SU-DHL-6 (cell line): ENCODE measurements at regions not wholly inside any gene's neighbourhood (a gene's known extent, or its start where the extent isn't known, plus 50 kb on each side); places are given as distances from the start of the nearest gene placed in this dataset.

Source experiments
- H2AFZ ChIP-seq: fragments of 200-600 bp; sonication (generic); 2 replicates; pipeline ENCODE4 v1.6.1; 2014; ENCODE audit warnings: low read depth, mild to moderate bottlenecking, moderate library complexity, mixed read lengths, antibody characterized with exemption, low read length; ENCODE audit not compliant: severe bottlenecking
- H3F3A ChIP-seq: fragments of 200-600 bp; shearing (Covaris generic); 2 replicates; pipeline ENCODE4 v1.6.0; 2016; ENCODE audit warnings: antibody characterized with exemption, mild to moderate bottlenecking; ENCODE audit not compliant: insufficient read depth
- H3K27ac ChIP-seq: fragments of 200-600 bp; sonication (generic); 2 replicates; pipeline ENCODE4 v1.5.1; 2016; ENCODE audit warnings: low read depth, mild to moderate bottlenecking, low read length, moderate library complexity, mixed read lengths
- H3K27me3 ChIP-seq: fragments of 200-600 bp; sonication (generic), shearing (Covaris generic); 2 replicates; pipeline ENCODE4 v1.6.0; 2014; ENCODE audit warnings: mild to moderate bottlenecking, low read length
- H3K36me3 ChIP-seq: fragments of 200-600 bp; sonication (generic); 2 replicates; pipeline ENCODE4 v1.6.1; 2014; ENCODE audit warnings: mild to moderate bottlenecking, low read length, mixed read lengths
- H3K4me2 ChIP-seq: fragments of 300-600, 200-600 bp; shearing (Covaris generic), sonication (generic); 2 replicates; pipeline ENCODE4 v1.6.0; 2014; ENCODE audit warnings: low read length, low read depth, mild to moderate bottlenecking; ENCODE audit not compliant: poor library complexity, severe bottlenecking
- H3K4me3 ChIP-seq: fragments of 200-600 bp; sonication (generic); 2 replicates; pipeline ENCODE4 v1.5.1; 2014; ENCODE audit warnings: antibody characterized with exemption, low read length, mild to moderate bottlenecking, mixed read lengths; ENCODE audit not compliant: insufficient read depth, poor library complexity, severe bottlenecking
- H3K79me2 ChIP-seq: fragments of 200-600 bp; sonication (generic); 2 replicates; pipeline ENCODE4 v1.6.1; 2014; ENCODE audit warnings: mild to moderate bottlenecking, low read length, moderate library complexity; ENCODE audit not compliant: insufficient read depth
- H3K9ac ChIP-seq: fragments of 200-600 bp; sonication (generic); 2 replicates; pipeline ENCODE4 v1.7.0; 2014; ENCODE audit warnings: mild to moderate bottlenecking, low read length
- H3K9me2 ChIP-seq: fragments of 200-600 bp; sonication (generic); replicated peaks from 2 replicates; pipeline ENCODE4 v1.6.1; 2014; ENCODE audit warnings: low read length; ENCODE audit not compliant: insufficient read depth
- H3K9me3 ChIP-seq: fragments of 200-600 bp; sonication (generic); 2 replicates; pipeline ENCODE4 v1.6.1; 2014; ENCODE audit warnings: low read length, mixed read lengths; ENCODE audit not compliant: insufficient read depth
- H4K20me1 ChIP-seq: fragments of 200-600 bp; sonication (generic); 2 replicates; pipeline ENCODE4 v1.6.1; 2014; ENCODE audit warnings: low read depth, mild to moderate bottlenecking, antibody characterized with exemption, low read length, moderate library complexity, mixed read lengths
- EZH2phosphoT487 ChIP-seq: fragments of 200-600 bp; sonication (generic), shearing (Covaris generic); conservative IDR thresholded peaks from 2 replicates; pipeline ENCODE4 v1.6.1; 2018; ENCODE audit warnings: mild to moderate bottlenecking, antibody characterized with exemption, low read length, moderate library complexity, mixed read lengths
- TF ChIP-seq, protein P1 (sequence below): fragments of 200-600 bp; sonication (generic); IDR thresholded peaks from one replicate; pipeline ENCODE4 v1.5.1; 2017; ENCODE audit warnings: antibody characterized with exemption, mild to moderate bottlenecking, low read length, moderate library complexity; ENCODE audit not compliant: insufficient read depth, poor library complexity, severe bottlenecking

DNA sequence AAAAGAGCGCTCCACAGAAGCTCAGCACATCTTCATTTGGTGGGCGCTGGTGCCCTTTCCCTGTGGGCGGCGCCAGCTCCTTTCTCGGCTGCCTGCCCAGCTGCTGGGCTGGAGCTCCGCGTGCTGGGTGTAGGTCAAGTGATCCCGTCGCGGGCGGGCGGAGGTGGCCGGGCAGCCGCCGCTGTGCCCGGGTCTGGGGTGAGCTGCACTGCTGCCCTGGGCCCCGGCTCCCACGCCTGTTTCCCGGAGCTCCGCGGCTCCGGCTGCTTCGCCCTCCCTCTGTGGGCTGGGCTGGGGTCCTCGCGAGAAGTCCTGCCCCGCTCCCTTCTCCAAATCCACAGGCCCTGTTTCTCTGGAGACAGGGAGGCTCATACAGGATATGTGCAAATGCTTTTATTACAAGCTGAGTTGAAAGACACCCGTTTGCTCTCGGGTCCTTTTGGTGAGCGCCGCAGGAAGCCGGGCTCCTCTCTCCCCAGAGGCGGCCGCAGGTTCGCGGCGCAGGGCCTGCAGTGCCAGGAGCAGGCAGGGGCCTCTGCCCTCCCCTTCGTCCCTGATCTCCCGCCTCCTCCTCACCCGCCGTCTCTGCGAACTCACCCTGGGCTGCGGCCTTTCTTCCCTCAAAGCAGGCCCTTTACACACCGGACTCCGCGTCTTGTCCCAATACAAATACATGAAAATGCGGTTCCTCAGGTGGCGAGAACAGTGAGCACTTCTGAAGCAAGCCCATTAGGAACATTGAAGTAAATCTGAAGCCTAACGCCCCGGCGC lies 67.8 kb upstream of the CAPRIN2 start:
- Histone ChIP-seq H3K27ac (no peak overlapping the region), H3K9ac (no peak overlapping the region), H3K27me3 (no peaks in the 10 kb centered on the region), H3K4me3 (no peak overlapping the region), H3K36me3 (no peaks in the 10 kb centered on the region), H4K20me1 (no peaks in the 10 kb centered on the region), H3K9me3 (no peaks in the 10 kb centered on the region), H2AFZ (no peak overlapping the region), H3K79me2 (no peaks in the 10 kb centered on the region), H3K9me2 (no peaks in the 10 kb centered on the region), H3F3A (no peaks in the 10 kb centered on the region), H3K4me2 (no peak overlapping the region)
- TF ChIP-seq, protein P1, sequence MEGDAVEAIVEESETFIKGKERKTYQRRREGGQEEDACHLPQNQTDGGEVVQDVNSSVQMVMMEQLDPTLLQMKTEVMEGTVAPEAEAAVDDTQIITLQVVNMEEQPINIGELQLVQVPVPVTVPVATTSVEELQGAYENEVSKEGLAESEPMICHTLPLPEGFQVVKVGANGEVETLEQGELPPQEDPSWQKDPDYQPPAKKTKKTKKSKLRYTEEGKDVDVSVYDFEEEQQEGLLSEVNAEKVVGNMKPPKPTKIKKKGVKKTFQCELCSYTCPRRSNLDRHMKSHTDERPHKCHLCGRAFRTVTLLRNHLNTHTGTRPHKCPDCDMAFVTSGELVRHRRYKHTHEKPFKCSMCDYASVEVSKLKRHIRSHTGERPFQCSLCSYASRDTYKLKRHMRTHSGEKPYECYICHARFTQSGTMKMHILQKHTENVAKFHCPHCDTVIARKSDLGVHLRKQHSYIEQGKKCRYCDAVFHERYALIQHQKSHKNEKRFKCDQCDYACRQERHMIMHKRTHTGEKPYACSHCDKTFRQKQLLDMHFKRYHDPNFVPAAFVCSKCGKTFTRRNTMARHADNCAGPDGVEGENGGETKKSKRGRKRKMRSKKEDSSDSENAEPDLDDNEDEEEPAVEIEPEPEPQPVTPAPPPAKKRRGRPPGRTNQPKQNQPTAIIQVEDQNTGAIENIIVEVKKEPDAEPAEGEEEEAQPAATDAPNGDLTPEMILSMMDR = no peak
- TF ChIP-seq EZH2phosphoT487 = no peak

DNA sequence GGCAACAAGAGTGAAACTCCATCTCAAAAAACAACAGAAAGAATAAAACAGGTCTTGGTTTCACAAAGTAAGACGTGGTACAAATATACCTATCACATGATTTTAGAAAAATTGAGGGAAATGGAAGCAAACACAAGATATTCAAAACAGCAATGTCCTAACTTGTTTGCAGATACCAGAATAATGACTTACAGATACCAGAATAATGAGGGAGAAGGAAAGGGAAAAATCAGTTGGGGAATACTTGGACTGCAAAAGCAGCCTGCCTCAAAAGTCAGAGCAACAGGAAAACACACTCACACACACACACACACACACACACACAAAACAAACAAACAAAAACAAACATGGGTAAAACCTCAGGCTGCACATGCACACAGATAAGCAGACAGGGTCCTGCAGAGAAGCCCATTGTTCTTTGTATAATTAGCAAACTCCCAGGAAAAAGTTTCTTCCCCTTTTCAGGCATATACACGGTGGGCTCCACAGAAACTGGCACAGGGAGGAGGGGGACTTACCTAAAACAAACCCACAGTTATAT lies 65.7 kb upstream of the CAPRIN2 start:
- H3K4me2 ChIP-seq = no peak overlapping the region
- no peak overlapping the region for H3K4me3 ChIP-seq
- H3K27ac ChIP-seq = no peak overlapping the region
- no peaks in the 10 kb centered on the region for H4K20me1 ChIP-seq
- H3F3A ChIP-seq = no peaks in the 10 kb centered on the region
- H3K9me2 ChIP-seq = no peaks in the 10 kb centered on the region
- H3K9me3 ChIP-seq = no peaks in the 10 kb centered on the region
- H3K36me3 ChIP-seq = no peaks in the 10 kb centered on the region
- no peak for TF ChIP-seq EZH2phosphoT487
- TF ChIP-seq, protein P1 = no peak
- H3K9ac ChIP-seq = no peak overlapping the region
- H3K27me3 ChIP-seq = no peaks in the 10 kb centered on the region
- H2AFZ ChIP-seq = no peak overlapping the region
- no peaks in the 10 kb centered on the region for H3K79me2 ChIP-seq

DNA sequence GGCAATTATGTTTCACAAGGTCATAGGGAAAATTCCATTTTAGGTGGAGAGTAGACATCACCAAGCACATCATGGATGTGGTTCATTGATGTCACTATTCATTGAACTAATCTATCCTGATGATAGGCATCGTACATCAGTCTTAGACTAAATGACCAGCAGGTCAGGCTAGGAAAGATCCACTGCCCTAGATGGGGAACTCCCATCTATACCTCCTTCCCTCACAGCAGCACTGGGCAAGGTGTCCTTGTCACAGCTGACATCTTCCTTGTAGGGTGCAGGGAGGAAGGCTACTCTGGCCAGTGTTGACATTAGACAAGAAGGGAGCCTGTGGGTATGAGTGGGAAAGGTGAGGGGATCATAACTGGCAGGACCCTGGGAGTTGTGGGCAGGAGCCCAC lies 63.8 kb upstream of the CAPRIN2 start:
- Histone ChIP-seq H4K20me1 (no peaks in the 10 kb centered on the region), H3K79me2 (no peaks in the 10 kb centered on the region), H3K9ac (no peak overlapping the region), H3K9me2 (no peaks in the 10 kb centered on the region), H3K27ac (no peak overlapping the region), H3K27me3 (no peaks in the 10 kb centered on the region), H3K9me3 (no peaks in the 10 kb centered on the region), H3K4me2 (no peak overlapping the region), H3K36me3 (no peaks in the 10 kb centered on the region), H2AFZ (no peak overlapping the region), H3K4me3 (no peak overlapping the region), H3F3A (no peaks in the 10 kb centered on the region)
- no peak for TF ChIP-seq EZH2phosphoT487
- TF ChIP-seq, protein P1 = no peak
